A549 (cell line): ENCODE measurements at regions not wholly inside any gene's neighbourhood (a gene's known extent, or its start where the extent isn't known, plus 50 kb on each side); places are given as distances from the start of the nearest gene placed in this dataset.

Source experiments
- ATAC-seq, 2 experiments: fragments of 200-7000 bp in 1 of 2; fragments of >200 bp in 1 of 2; cut with Nextera tagmentation in 1 of 2; cut with Tn5 transposase in 1 of 2; 3 replicates each; pipeline versions ENCODE4 v1.8.0 to v1.9.1; 2018 to 2020; ENCODE audit warnings: mild to moderate bottlenecking in 1 of 2, moderate library complexity in 1 of 2
- CTCF ChIA-PET: fragments of 300-600 bp; sonication (Branson Sonifier 250); formaldehyde crosslinking; extraction: SDS; loops from one replicate; lab custom pipeline; 2021; ENCODE audit warnings: antibody characterized with exemption, inconsistent platforms; lab: Yijun Ruan, JAX
- POLR2A ChIA-PET: fragments of 350-600 bp; formaldehyde crosslinking; extraction: SDS; loops from one replicate; lab custom pipeline; 2021; ENCODE audit warnings: antibody characterized with exemption, inconsistent platforms; lab: Yijun Ruan, JAX
- DNase-seq, 2 experiments: peaks; one replicate each; pipeline versions ENCODE4 v3.0.0 to v3.0.0-alpha.2; 2011 to 2016; ENCODE audit warnings: low read depth in 1 of 2, low spot score in 1 of 2
- FAIRE-seq: peaks from 2 replicates; lab custom pipeline; 2011; peaks lifted over from hg19 to GRCh38; lab: Jason Lieb, UNC
- H3K27ac ChIP-seq, 2 experiments: fragments of >200 bp; sonication (Bioruptor Twin); formaldehyde crosslinking; 3 replicates each; pipeline ENCODE4 v1.5.1; 2016 to 2017
- H3K4me1 ChIP-seq: fragments of >200 bp; sonication (Bioruptor Twin); formaldehyde crosslinking; 3 replicates; pipeline ENCODE4 v1.6.1; 2016
- H3K4me2 ChIP-seq: fragments of >200 bp; sonication (Bioruptor Twin); formaldehyde crosslinking; 3 replicates; pipeline ENCODE4 v1.6.1; 2016
- H3K4me3 ChIP-seq: fragments of >200 bp; sonication (Bioruptor Twin); formaldehyde crosslinking; 3 replicates; pipeline ENCODE4 v1.5.1; 2016
- H3K9me3 ChIP-seq: fragments of >200 bp; sonication (Bioruptor Twin); formaldehyde crosslinking; 3 replicates; pipeline ENCODE4 v1.6.1; 2016
- BHLHE40 ChIP-seq: IDR thresholded peaks from 2 replicates; pipeline ENCODE4 v1.6.1; 2012; ENCODE audit warnings: low read depth, low read length, inconsistent platforms
- CHD2 ChIP-seq: fragments of 150-350 bp; IDR thresholded peaks from 2 replicates; pipeline ENCODE4 v1.6.1; 2014; ENCODE audit warnings: low read length; ENCODE audit not compliant: partially characterized antibody
- CHD4 ChIP-seq: fragments of 200-600 bp; sonication (generic); IDR thresholded peaks from 2 replicates; pipeline ENCODE4 v1.6.1; 2016; ENCODE audit warnings: antibody characterized with exemption, mild to moderate bottlenecking, borderline replicate concordance
- EHF ChIP-seq: fragments of 250-450 bp; sonication (Bioruptor Pico); IDR thresholded peaks from 2 replicates; pipeline ENCODE4 v1.5.0; 2020; ENCODE audit warnings: mild to moderate bottlenecking
- EHMT2 ChIP-seq: fragments of 200-600 bp; sonication (generic); IDR thresholded peaks from 2 replicates; pipeline ENCODE4 v1.6.1; 2016; ENCODE audit warnings: antibody characterized with exemption, low read depth, mild to moderate bottlenecking, moderate library complexity
- EP300 ChIP-seq, 2 experiments: fragments of >200 bp; sonication (Bioruptor Twin); formaldehyde crosslinking; IDR thresholded peaks; 2 replicates in 1 of 2; 3 replicates in 1 of 2; pipeline ENCODE4 v1.6.1; 2016 to 2017
- FOSB ChIP-seq: fragments of 250-450 bp; sonication (Bioruptor Pico); IDR thresholded peaks from 2 replicates; pipeline ENCODE4 v1.5.0; 2020; ENCODE audit warnings: mild to moderate bottlenecking, moderate library complexity
- HDAC2 ChIP-seq: fragments of 200-600 bp; sonication (generic); IDR thresholded peaks from 2 replicates; pipeline ENCODE4 v1.6.1; 2016
- HEYL ChIP-seq: fragments of 250-450 bp; sonication (Bioruptor Pico); IDR thresholded peaks from 2 replicates; pipeline ENCODE4 v1.8.0; 2021; ENCODE audit warnings: mild to moderate bottlenecking, moderate library complexity
- HOXA7 ChIP-seq: fragments of 250-450 bp; sonication (Bioruptor Pico); IDR thresholded peaks from 2 replicates; pipeline ENCODE4 v1.5.0; 2020; ENCODE audit warnings: mild to moderate bottlenecking, moderate library complexity
- JUN ChIP-seq, 2 experiments: fragments of >200 bp; sonication (Bioruptor Twin); formaldehyde crosslinking; IDR thresholded peaks; 2 replicates in 1 of 2; 3 replicates in 1 of 2; pipeline ENCODE4 v1.6.1; 2016 to 2017
- JUNB ChIP-seq: fragments of >200 bp; sonication (Bioruptor Twin); formaldehyde crosslinking; IDR thresholded peaks from 2 replicates; pipeline ENCODE4 v1.6.1; 2016
- KDM1A ChIP-seq: fragments of 200-600 bp; sonication (generic); IDR thresholded peaks from 2 replicates; pipeline ENCODE4 v1.6.1; 2016; ENCODE audit warnings: low read depth, mild to moderate bottlenecking
- KDM5A ChIP-seq: fragments of 200-600 bp; sonication (generic); IDR thresholded peaks from 2 replicates; pipeline ENCODE4 v1.6.1; 2016; ENCODE audit warnings: antibody characterized with exemption, mild to moderate bottlenecking
- MAFK ChIP-seq: fragments of 450-650 bp; IDR thresholded peaks from 2 replicates; pipeline ENCODE4 v1.6.1; 2014; ENCODE audit not compliant: partially characterized antibody
- MAX ChIP-seq: IDR thresholded peaks from 2 replicates; pipeline ENCODE4 v1.6.1; 2012
- NR3C1 ChIP-seq: fragments of >200 bp; sonication (Bioruptor Twin); formaldehyde crosslinking; IDR thresholded peaks from 3 replicates; pipeline ENCODE4 v1.6.1; 2017
- PHF8 ChIP-seq: fragments of 200-600 bp; sonication (generic); IDR thresholded peaks from 2 replicates; pipeline ENCODE4 v1.6.1; 2016; ENCODE audit warnings: low read depth, mild to moderate bottlenecking, antibody characterized with exemption, moderate library complexity, borderline replicate concordance
- POLR2AphosphoS2 ChIP-seq: conservative IDR thresholded peaks from 2 replicates; pipeline ENCODE4 v1.6.1; 2012; ENCODE audit warnings: low read length, improper control_type of control experiment, inconsistent platforms
- RARB ChIP-seq: fragments of 250-450 bp; sonication (Bioruptor Pico); IDR thresholded peaks from 2 replicates; pipeline ENCODE4 v1.8.0; 2021; ENCODE audit warnings: mild to moderate bottlenecking, moderate library complexity
- REST ChIP-seq: fragments of 200-600 bp; sonication (generic); IDR thresholded peaks from 2 replicates; pipeline ENCODE4 v1.6.1; 2016; ENCODE audit warnings: antibody characterized with exemption, mild to moderate bottlenecking, moderate library complexity
- RFX5 ChIP-seq: fragments of 450-650 bp; IDR thresholded peaks from 2 replicates; pipeline ENCODE4 v1.7.1; 2014; ENCODE audit warnings: antibody characterized with exemption, mild to moderate bottlenecking, moderate library complexity
- RNF2 ChIP-seq: fragments of 200-600 bp; sonication (generic); IDR thresholded peaks from 2 replicates; pipeline ENCODE4 v1.6.1; 2016; ENCODE audit warnings: low read depth, mild to moderate bottlenecking, antibody characterized with exemption, moderate library complexity, borderline replicate concordance
- SMC3 ChIP-seq: fragments of >200 bp; sonication (Bioruptor Twin); formaldehyde crosslinking; IDR thresholded peaks from 3 replicates; pipeline ENCODE4 v1.6.1; 2018; ENCODE audit warnings: inconsistent platforms
- SREBF2 ChIP-seq: fragments of 450-650 bp; IDR thresholded peaks from 2 replicates; pipeline ENCODE4 v1.6.1; 2014; ENCODE audit warnings: mild to moderate bottlenecking, moderate library complexity
- TP53 ChIP-seq: fragments of 250-450 bp; sonication (Bioruptor Pico); IDR thresholded peaks from 2 replicates; pipeline ENCODE4 v1.5.0; 2021; ENCODE audit warnings: mild to moderate bottlenecking, moderate library complexity
- ZC3H11A ChIP-seq: fragments of 450-650 bp; IDR thresholded peaks from 2 replicates; pipeline ENCODE4 v1.6.1; 2014; ENCODE audit warnings: antibody characterized with exemption, mild to moderate bottlenecking
- ZNF302 ChIP-seq: fragments of 250-450 bp; sonication (Bioruptor Pico); IDR thresholded peaks from 2 replicates; pipeline ENCODE4 v1.9.0; 2021; ENCODE audit warnings: inconsistent platforms, mild to moderate bottlenecking, moderate library complexity
- ZSCAN20 ChIP-seq: fragments of 250-450 bp; sonication (Bioruptor Pico); IDR thresholded peaks from 2 replicates; pipeline ENCODE4 v1.8.0; 2022; ENCODE audit warnings: mild to moderate bottlenecking, moderate library complexity
- WGBS: methylation state at CpG from one replicate; pipeline ENCODE4 v1.1.6; 2017; ENCODE audit errors: missing lambda C conversion rate; 5-methylcytosine and 5-hydroxymethylcytosine counted together
- TF ChIP-seq, protein P1 (sequence below): fragments of 250-450 bp; sonication (Bioruptor Pico); IDR thresholded peaks from 2 replicates; pipeline ENCODE4 v1.5.0; 2021; ENCODE audit warnings: mild to moderate bottlenecking, moderate library complexity, borderline replicate concordance
- TF ChIP-seq, protein P2 (sequence below): IDR thresholded peaks from 2 replicates; pipeline ENCODE4 v1.6.1; 2012; ENCODE audit warnings: low read depth, borderline replicate concordance
- TF ChIP-seq, protein P3 (sequence below): fragments of 250-450 bp; sonication (Bioruptor Pico); IDR thresholded peaks from 2 replicates; pipeline ENCODE4 v1.5.0; 2020; ENCODE audit warnings: low read depth, mild to moderate bottlenecking, moderate library complexity

- no peak for TF ChIP-seq BHLHE40
- TF ChIP-seq PHF8: no peak
- TF ChIP-seq JUNB: no peak
- TF ChIP-seq CHD2: no peak
- TF ChIP-seq CHD4: no peak
- TF ChIP-seq HOXA7 (CRISPR knock-in tag): no peak
These were observed 1108.5 kb upstream of the EEF2KMT start (continued) for GRCh38 chr16:6206080-6206479.

GRCh38 chr16:6204945-6205344, 1107.3 kb upstream of the EEF2KMT start:
- no peak for DNase-seq
- no peak overlapping the region for H3K4me2 ChIP-seq
- H3K4me1 ChIP-seq: no peaks in the 10 kb centered on the region
- no peaks in the 10 kb centered on the region for H3K9me3 ChIP-seq
- ChIA-PET CTCF (no interaction called here), POLR2A (no interaction called here)
- no peak overlapping the region for H3K27ac ChIP-seq
- H3K4me3 ChIP-seq: no peak overlapping the region
- no peak for FAIRE-seq
- no peak for TF ChIP-seq POLR2AphosphoS2
- no peak for TF ChIP-seq KDM1A
- no peak for TF ChIP-seq MAX
- TF ChIP-seq TP53: no peak
- no peak for TF ChIP-seq PHF8
- TF ChIP-seq BHLHE40: no peak
- TF ChIP-seq RARB (CRISPR knock-in tag): no peak
- no peak for TF ChIP-seq RFX5
- TF ChIP-seq ZC3H11A: no peak
- no peak for TF ChIP-seq MAFK
- TF ChIP-seq, protein P1, sequence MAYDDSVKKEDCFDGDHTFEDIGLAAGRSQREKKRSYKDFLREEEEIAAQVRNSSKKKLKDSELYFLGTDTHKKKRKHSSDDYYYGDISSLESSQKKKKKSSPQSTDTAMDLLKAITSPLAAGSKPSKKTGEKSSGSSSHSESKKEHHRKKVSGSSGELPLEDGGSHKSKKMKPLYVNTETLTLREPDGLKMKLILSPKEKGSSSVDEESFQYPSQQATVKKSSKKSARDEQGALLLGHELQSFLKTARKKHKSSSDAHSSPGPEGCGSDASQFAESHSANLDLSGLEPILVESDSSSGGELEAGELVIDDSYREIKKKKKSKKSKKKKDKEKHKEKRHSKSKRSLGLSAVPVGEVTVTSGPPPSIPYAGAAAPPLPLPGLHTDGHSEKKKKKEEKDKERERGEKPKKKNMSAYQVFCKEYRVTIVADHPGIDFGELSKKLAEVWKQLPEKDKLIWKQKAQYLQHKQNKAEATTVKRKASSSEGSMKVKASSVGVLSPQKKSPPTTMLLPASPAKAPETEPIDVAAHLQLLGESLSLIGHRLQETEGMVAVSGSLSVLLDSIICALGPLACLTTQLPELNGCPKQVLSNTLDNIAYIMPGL: no peak
- TF ChIP-seq EHF: no peak
- TF ChIP-seq EP300 (IDR thresholded peaks at IDR 0.05): no peak
- TF ChIP-seq, protein P2, sequence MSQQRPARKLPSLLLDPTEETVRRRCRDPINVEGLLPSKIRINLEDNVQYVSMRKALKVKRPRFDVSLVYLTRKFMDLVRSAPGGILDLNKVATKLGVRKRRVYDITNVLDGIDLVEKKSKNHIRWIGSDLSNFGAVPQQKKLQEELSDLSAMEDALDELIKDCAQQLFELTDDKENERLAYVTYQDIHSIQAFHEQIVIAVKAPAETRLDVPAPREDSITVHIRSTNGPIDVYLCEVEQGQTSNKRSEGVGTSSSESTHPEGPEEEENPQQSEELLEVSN: no peak
- no peak for TF ChIP-seq RNF2
- TF ChIP-seq NR3C1: no peak
- TF ChIP-seq, all 56 proteins: peak for 0
- no peak for ATAC-seq
- 0% methylated on average over 2 of the region's 2 CpGs for WGBS

DNA sequence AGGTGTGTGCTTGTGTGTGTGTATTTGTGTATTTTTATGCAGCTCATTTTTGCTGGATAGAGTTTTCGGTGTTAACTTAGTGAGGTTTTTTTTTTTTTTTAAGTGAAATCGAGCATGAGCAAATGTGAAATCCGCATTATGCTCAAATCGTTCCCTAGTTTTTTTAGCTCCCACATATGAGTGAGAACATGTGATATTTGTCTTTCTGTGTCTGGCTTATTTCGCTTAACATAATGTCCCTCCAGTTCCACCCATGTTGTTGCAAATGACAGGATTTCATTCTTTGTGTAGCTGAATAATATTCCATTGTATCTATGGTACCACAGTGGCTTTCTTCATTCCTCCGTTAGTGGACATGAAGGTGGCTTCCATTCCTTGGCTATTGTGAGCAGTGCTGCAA, 1103.3 kb upstream of the EEF2KMT start:
- ChIA-PET CTCF (interaction anchor here (0.5 to 0.6 kb wide), 2 partner anchors 12 to 272 kb away, joined by 3 read pairs; no protein-coding TSS in a partner anchor), POLR2A (no interaction called here)
- no peaks in the 10 kb centered on the region for H3K9me3 ChIP-seq
- no peak overlapping the region for H3K4me2 ChIP-seq
- H3K4me3 ChIP-seq: no peak overlapping the region
- no peak overlapping the region for H3K27ac ChIP-seq
- no peak for DNase-seq
- H3K4me1 ChIP-seq: no peaks in the 10 kb centered on the region
- 7% methylated on average over 6 of the region's 6 CpGs for WGBS
- ATAC-seq: no peak
- no peak for FAIRE-seq
- no peak for TF ChIP-seq HEYL (CRISPR knock-in tag)
- TF ChIP-seq NR3C1: no peak
- no peak for TF ChIP-seq BHLHE40
- TF ChIP-seq REST: no peak
- TF ChIP-seq ZNF302 (CRISPR knock-in tag): no peak
- no peak for TF ChIP-seq EHMT2
- no peak for TF ChIP-seq FOSB (CRISPR knock-in tag)
- TF ChIP-seq KDM5A: no peak
- TF ChIP-seq ZSCAN20 (CRISPR knock-in tag): no peak
- TF ChIP-seq, protein P3, sequence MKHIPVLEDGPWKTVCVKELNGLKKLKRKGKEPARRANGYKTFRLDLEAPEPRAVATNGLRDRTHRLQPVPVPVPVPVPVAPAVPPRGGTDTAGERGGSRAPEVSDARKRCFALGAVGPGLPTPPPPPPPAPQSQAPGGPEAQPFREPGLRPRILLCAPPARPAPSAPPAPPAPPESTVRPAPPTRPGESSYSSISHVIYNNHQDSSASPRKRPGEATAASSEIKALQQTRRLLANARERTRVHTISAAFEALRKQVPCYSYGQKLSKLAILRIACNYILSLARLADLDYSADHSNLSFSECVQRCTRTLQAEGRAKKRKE (CRISPR knock-in tag): no peak
- no peak for TF ChIP-seq SREBF2
- TF ChIP-seq MAX: no peak
- TF ChIP-seq SMC3: no peak
- TF ChIP-seq JUN (IDR thresholded peaks at IDR 0.05): no peak
- no peak for TF ChIP-seq EHF
- TF ChIP-seq EP300 (IDR thresholded peaks at IDR 0.05): no peak
- no peak for TF ChIP-seq RNF2
- TF ChIP-seq HDAC2: no peak
